HCT116 (cell line): ENCODE measurements at regions not wholly inside any gene's neighbourhood (a gene's known extent, or its start where the extent isn't known, plus 50 kb on each side); places are given as distances from the start of the nearest gene placed in this dataset.

Experiments
- ATAC-seq: fragments of 200-7000 bp; cut with Tn5 transposase; 2 replicates; pipeline ENCODE4 v1.9.1; 2020; ENCODE audit warnings: mild to moderate bottlenecking, moderate library complexity
- BruUV-seq: library from RNA; stranded (reverse); fragments of 400-500 nt; replicated peaks from 2 replicates; lab custom pipeline; 2021; lab: Mats Ljungman, UMichigan
- CTCF ChIA-PET: fragments of 300-600 bp; sonication (Branson Sonifier 250); formaldehyde crosslinking; loops from one replicate; lab custom pipeline; 2021; ENCODE audit warnings: antibody characterized with exemption; lab: Charles Lee
- POLR2A ChIA-PET: fragments of 300-600, 350-600 bp; sonication (Branson Sonifier 250); formaldehyde crosslinking; loops from one replicate; lab custom pipeline; 2021; ENCODE audit warnings: antibody characterized with exemption; lab: Charles Lee
- RAD21 ChIA-PET, 2 experiments: fragments of 300-600 bp; sonication (Branson Sonifier 250); formaldehyde crosslinking; loops; one replicate each; lab custom pipeline; 2023; ENCODE audit warnings: low total read pairs in 2 of 2; ENCODE audit not compliant: uncharacterized antibody in 2 of 2, unreplicated experiment in 2 of 2, low non-redundant PET in 1 of 2; lab: Charles Lee
- DNase-seq: peaks from one replicate; pipeline ENCODE4 v3.0.0-alpha.2; 2010; ENCODE audit warnings: low read depth, low spot score
- H2AFZ ChIP-seq: fragments of 200-600 bp; shearing (Covaris generic), sonication (generic); 2 replicates; pipeline ENCODE4 v1.6.1; 2017; ENCODE audit warnings: low read depth, mixed run types, mixed read lengths, antibody characterized with exemption, low read length; ENCODE audit not compliant: poor library complexity, severe bottlenecking
- H3K27ac ChIP-seq: 2 replicates; pipeline ENCODE4 v1.5.1; 2012; ENCODE audit warnings: low read depth, low read length
- H3K27me3 ChIP-seq: fragments of 200-600 bp; sonication (generic); 2 replicates; pipeline ENCODE4 v1.6.1; 2016; ENCODE audit warnings: mixed run types, low read length, mixed read lengths; ENCODE audit not compliant: insufficient read depth
- H3K36me3 ChIP-seq, 2 experiments: fragments of 200-500 bp in 1 of 2; fragments of 200-600 bp in 1 of 2; sonication (Bioruptor generic) in 1 of 2; sonication (generic) in 1 of 2; 2 replicates each; pipeline versions ENCODE4 v1.5.1 to v1.6.1; 2014 to 2016; ENCODE audit warnings: low read length in 2 of 2, inconsistent platforms in 1 of 2, mixed read lengths in 1 of 2, mixed run types in 1 of 2; ENCODE audit not compliant: insufficient read depth in 2 of 2, control insufficient read depth in 1 of 2
- H3K4me1 ChIP-seq, 2 experiments: fragments of 200-600 bp in 1 of 2; sonication (generic) in 1 of 2; 2 replicates each; pipeline versions ENCODE4 v1.5.1 to v1.6.1; 2012 to 2017; ENCODE audit warnings: low read length in 2 of 2, inconsistent platforms in 1 of 2, mild to moderate bottlenecking in 1 of 2, mixed read lengths in 1 of 2, mixed run types in 1 of 2, moderate library complexity in 1 of 2; ENCODE audit not compliant: insufficient read depth in 2 of 2, control insufficient read depth in 1 of 2
- H3K4me2 ChIP-seq: fragments of 200-600 bp; sonication (generic); 2 replicates; pipeline ENCODE4 v1.6.1; 2017; ENCODE audit warnings: mixed run types, low read length, mixed read lengths
- H3K4me3 ChIP-seq, 2 experiments: fragments of 200-600 bp in 1 of 2; sonication (generic) in 1 of 2; replicated peaks in 1 of 2; 2 replicates each; pipeline ENCODE4 v1.5.1; 2011 to 2016; ENCODE audit warnings: low read length in 2 of 2, control low read depth in 1 of 2, low read depth in 1 of 2, mild to moderate bottlenecking in 1 of 2, mixed read lengths in 1 of 2, mixed run types in 1 of 2
- H3K79me2 ChIP-seq: fragments of 200-600 bp; sonication (generic); 2 replicates; pipeline ENCODE4 v1.6.1; 2017; ENCODE audit warnings: mild to moderate bottlenecking, mixed run types, low read length, moderate library complexity, mixed read lengths; ENCODE audit not compliant: insufficient read depth
- H3K9ac ChIP-seq: fragments of 200-600 bp; sonication (generic); 2 replicates; pipeline ENCODE4 v1.6.1; 2016; ENCODE audit warnings: low read length, mixed read lengths
- H3K9me2 ChIP-seq: fragments of 200-600 bp; sonication (generic), shearing (Covaris generic); 2 replicates; pipeline ENCODE4 v1.6.1; 2017; ENCODE audit warnings: mixed run types, mild to moderate bottlenecking, moderate library complexity; ENCODE audit not compliant: insufficient read depth
- H3K9me3 ChIP-seq, 2 experiments: fragments of 200-500 bp in 1 of 2; fragments of 200-600 bp in 1 of 2; sonication (Bioruptor generic) in 1 of 2; sonication (generic) in 1 of 2; 2 replicates each; pipeline ENCODE4 v1.6.1; 2014 to 2017; ENCODE audit warnings: low read length in 2 of 2, mixed read lengths in 2 of 2, inconsistent platforms in 1 of 2, low read depth in 1 of 2, mild to moderate bottlenecking in 1 of 2, mixed run types in 1 of 2, moderate library complexity in 1 of 2; ENCODE audit not compliant: control insufficient read depth in 1 of 2, insufficient read depth in 1 of 2
- H4K20me1 ChIP-seq: fragments of 200-600 bp; sonication (generic), shearing (Covaris generic); 2 replicates; pipeline ENCODE4 v1.6.1; 2017; ENCODE audit warnings: mixed run types, mild to moderate bottlenecking, moderate library complexity; ENCODE audit not compliant: insufficient read depth
- CEBPB ChIP-seq: IDR thresholded peaks from 2 replicates; pipeline ENCODE4 v1.6.1; 2012; ENCODE audit warnings: low read depth
- ELF1 ChIP-seq: IDR thresholded peaks from 2 replicates; pipeline ENCODE4 v1.6.1; 2012; ENCODE audit warnings: low read depth, borderline replicate concordance
- EZH2phosphoT487 ChIP-seq: fragments of 200-600 bp; IDR thresholded peaks from 2 replicates; pipeline ENCODE4 v1.6.1; 2018; ENCODE audit warnings: antibody characterized with exemption, borderline replicate concordance
- FOSL1 ChIP-seq: IDR thresholded peaks from 2 replicates; pipeline ENCODE4 v1.6.1; 2012; ENCODE audit warnings: low read depth
- MAX ChIP-seq: IDR thresholded peaks from 2 replicates; pipeline ENCODE4 v1.6.1; 2012
- REST ChIP-seq: IDR thresholded peaks from 2 replicates; pipeline ENCODE4 v1.6.1; 2012; ENCODE audit warnings: low read depth
- SP1 ChIP-seq: IDR thresholded peaks from 2 replicates; pipeline ENCODE4 v1.6.1; 2012; ENCODE audit warnings: low read depth
- SRF ChIP-seq: IDR thresholded peaks from 2 replicates; pipeline ENCODE4 v1.6.1; 2012; ENCODE audit warnings: low read depth
- intact Hi-C: fragments of 100-400 bp; cut with micrococcal nuclease; formaldehyde crosslinking; loops from 2 replicates; pipeline ENCODE4 v1.10.0; 2022

DNA sequence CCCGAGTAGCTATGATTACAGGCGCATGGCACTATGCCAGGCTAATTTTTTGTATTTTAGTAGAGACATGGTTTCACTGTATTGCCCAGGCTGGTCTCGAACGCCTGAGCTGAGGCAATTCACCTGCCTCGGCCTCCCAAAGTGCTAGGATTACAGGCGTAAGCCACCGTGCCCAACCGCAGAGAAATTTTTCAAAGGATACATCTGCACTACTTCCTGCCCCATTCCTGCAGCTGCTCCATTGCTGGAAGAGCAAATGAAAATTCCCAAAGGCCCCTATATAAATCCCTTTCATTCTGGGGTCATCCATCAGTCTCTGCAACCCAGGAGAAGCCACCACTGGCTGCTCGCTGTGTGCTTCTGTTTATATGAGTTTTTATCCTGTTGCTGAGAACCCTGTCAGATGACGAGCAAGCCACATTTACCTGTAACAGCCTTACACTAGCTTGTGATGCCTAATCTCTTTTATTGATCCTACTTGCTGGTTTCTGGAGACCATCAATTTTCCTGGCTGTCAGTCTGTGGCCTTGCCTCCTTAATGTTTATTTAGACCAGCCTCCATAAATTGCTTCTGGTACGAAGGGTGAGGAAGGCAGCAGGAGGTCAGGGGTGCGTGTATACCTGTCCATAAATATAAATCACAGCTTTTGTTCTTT is 925.3 kb downstream of the TLE4 start:
- Histone ChIP-seq H3K27me3 (no peaks in the 10 kb centered on the region), H3K4me3 (no peak overlapping the region), H3K79me2 (no peaks in the 10 kb centered on the region), H3K9ac (no peak overlapping the region), H3K36me3 (no peaks in the 10 kb centered on the region), H3K4me2 (no peak overlapping the region), H3K27ac (no peak overlapping the region), H2AFZ (no peak overlapping the region), H3K9me2 (no peaks in the 10 kb centered on the region), H3K4me1 (no peaks in the 10 kb centered on the region), H3K9me3 (peaks cover 11 to 16% of the 10 kb centered on the region in 2 experiments; a peak in 2 of 4 replicates), H4K20me1 (no peaks in the 10 kb centered on the region)
- ATAC-seq = no peak
- TF ChIP-seq REST = no peak
- no peak for TF ChIP-seq FOSL1
- TF ChIP-seq MAX = no peak
- no peak for TF ChIP-seq SRF
- TF ChIP-seq EZH2phosphoT487 = no peak
- no peak for TF ChIP-seq CEBPB
- no peak for TF ChIP-seq ELF1
- no peak for TF ChIP-seq SP1
- no TSS peak for BruUV-seq
- CTCF ChIA-PET = no interaction called here
- POLR2A ChIA-PET = no interaction called here
- RAD21 ChIA-PET = no interaction called here
- no peak for DNase-seq
- intact Hi-C loops = no loop called here
